ENCODE measurements at regions not wholly inside any gene's neighbourhood (a gene's known extent, or its start where the extent isn't known, plus 50 kb on each side); places are given as distances from the start of the nearest gene placed in this dataset.

GRCh38 chr2:204234248-204234647 lies 297.7 kb downstream of the ICOS start:
- TF ChIP-seq CTCF (IDR thresholded peaks at IDR 0.05) = no peak
- TF ChIP-seq POLR2A (IDR thresholded peaks at IDR 0.05) = no peak

Data from uterus (tissue), 2 donors.